ENCODE measurements at regions not wholly inside any gene's neighbourhood (a gene's known extent, or its start where the extent isn't known, plus 50 kb on each side); places are given as distances from the start of the nearest gene placed in this dataset.

DNA sequence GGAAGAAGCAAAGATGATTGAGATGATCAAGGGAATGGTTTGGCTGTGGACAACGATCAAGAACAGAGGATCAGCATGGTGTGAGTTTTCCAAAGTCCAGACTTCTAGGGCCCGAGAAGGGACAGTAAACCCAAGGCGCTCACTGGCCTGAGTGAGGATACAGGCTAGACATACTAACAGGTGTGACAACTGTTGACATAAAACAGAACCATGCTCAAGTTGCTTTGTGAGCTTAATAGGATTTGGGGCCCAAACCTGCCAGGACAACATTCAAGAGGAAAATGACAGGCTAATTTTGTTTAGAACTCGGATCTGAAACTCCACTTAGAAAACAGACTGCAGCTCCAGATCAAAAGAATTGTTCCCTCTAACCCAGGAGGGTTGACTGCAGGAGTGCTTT lies 68.1 kb upstream of the ACKR3 start:
- DNase-seq = no peak

DNA sequence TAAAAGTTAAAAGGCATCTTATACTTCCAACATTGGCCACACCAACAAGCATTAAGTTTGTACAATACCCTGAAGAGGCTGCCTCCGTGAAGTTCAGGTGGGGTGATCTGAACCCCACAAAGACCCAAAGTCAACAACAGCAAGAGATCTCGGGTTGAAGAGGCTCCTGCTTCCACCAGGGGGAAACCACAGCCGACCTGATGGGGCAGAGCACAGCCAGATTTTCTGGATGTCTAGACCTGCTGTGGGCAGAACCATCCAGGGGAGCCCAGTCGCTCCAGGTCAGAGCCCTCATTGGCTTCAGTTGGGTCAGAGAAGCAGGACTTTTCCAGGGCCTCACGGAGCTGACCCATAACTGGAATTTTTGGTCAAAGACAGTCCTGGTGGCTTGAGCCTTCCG lies 66.5 kb upstream of the ACKR3 start:
- no peak for DNase-seq

DNA sequence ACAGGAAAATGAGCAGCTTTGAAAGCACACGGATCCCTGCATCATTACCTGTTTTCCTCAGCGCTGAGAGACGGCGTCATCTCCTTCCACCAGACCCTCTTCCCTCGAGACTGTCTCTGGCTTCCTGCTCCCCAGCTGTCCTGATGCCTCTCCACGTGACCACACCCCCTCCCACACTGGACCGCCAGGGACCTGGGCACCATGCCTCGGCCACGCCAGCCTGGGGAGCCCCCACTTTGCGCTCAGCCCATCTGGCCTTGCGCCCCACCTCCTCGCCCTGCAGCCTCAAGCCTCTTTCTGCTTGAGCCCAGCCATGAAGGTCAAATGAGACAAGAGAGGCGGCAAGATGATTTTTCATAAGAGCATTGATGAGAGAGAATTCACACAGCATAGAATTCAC lies 66.0 kb upstream of the ACKR3 start:
- no peak for DNase-seq

DNA sequence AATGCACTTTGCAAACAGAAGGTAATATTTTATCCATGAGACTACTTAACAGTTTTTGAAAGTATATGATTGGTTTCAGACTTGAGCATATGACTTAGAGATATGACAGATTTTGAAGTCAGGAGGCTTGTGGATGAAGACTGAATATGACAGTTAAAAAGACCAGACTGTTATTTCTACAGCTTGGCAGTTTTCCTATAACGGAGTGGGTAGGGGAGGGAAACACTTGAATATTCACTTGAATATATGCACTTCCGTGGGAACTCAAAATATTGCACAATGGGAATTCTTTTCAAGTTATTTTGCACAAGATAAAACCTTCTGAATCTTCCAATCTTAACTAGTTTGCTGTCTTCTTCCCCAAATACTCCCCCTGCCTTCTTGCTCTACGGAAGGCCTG lies 64.6 kb upstream of the ACKR3 start:
- DNase-seq = no peak

DNA sequence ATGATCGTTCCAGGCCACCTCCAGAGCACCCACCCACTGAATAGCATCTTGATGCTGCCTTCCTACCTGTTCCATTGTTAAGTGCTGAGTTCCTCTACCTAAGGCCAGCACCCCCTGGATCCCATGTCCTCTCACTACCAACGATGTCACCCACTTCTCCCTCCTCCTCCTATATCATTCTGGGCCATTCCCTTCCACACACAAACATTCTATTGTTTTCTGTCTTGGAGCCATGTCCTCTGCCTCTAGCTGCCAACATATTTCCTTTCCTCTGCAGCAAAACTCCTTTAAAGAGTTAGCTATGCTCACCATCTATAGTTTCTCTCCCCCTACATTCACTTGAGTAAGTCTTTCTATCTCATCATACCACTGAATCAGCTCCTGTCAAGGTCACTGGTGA lies 64.0 kb upstream of the ACKR3 start:
- DNase-seq = no peak

DNA sequence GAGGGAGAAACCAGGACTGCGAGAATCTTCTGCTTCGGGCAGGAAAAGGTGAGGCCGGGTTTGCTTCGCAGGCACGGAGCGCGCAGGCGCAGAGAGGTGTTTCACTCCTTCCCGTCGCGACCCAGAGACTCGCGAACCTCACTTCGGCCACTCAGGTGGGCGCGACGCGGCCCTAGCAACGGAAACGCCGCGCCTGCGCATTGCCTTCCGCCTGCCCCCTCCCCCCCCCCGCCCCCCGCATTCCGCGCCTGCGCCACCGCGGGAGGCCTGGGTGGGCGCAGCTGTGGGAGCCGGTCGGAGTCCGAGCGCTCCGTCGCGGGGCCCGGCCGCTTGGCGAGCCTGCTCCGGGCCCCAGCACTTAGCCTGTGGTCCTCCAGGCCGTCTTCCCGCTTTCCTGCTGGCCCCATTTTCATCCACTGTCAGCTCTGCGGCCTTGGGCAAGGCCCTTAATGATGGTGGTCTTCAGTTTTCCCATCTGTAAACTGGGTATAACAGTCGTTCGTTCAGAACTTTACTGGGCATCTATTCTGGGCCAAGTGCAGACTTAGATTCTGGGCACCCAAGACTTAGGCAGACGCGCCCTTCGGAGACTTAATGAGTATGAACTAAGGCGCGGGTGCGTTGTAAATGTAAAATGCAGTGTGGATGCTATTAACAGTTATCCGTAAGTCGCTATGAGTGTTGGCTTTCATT lies 62.1 kb upstream of the ACKR3 start:
- peak; percentile 37 for DNase-seq

DNA sequence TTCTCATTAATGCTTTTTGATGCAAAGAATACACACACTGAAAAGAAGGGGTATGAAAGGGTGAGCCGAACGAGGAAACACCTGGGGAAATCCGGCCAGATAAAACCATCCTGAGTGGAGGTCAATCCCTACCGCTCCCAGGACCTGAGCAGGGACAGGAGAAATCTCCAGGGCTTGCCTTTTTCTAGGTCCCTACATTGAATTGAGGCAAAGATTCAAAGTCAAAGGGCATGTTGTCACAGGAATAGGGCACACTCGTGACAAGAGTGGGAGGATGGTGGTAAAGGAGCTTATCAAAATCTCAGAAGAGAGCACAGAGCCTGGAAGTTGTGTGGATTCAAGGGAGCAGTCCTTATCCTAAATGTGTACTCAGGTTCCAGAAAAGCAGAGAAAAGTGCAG lies 61.2 kb upstream of the ACKR3 start:
- no peak for DNase-seq

DNA sequence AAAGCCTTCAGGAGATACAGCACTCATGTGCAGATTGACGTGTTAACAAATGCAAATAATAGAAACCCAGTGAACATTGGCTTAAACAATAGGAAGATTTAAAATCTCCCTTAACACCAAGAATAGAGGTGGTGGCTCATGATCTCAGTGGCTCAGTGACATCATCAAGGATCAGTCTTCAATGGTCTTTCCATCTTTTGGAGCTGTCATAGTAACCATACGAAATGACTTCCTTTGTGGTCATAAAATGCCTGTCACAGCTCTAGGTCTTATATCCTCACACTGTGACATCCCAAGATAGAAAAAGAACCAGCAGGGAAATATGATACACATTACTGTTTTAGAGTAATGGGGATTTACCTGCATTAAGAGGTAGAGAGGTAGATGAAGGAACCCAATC lies 59.6 kb upstream of the ACKR3 start:
- no peak for DNase-seq

DNA sequence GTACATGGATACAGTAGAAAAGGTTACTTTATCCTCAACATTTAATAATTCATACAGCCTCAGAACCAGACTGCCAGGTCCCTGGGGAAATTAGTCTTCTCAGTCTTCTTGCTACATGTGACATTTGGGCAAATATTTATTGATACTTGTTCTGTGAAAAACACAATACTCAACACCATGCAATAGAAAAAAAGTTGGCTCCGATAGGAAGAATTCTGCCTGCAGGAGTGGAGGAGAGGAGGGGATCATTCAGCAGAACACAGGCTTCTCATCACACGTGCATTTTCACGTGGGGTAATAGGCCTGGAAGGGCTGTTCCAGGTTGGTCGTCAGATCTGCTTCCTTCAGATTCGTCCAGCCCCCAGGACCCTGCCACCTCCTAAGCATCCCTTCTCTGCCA lies 58.4 kb upstream of the ACKR3 start:
- DNase-seq = no peak

DNA sequence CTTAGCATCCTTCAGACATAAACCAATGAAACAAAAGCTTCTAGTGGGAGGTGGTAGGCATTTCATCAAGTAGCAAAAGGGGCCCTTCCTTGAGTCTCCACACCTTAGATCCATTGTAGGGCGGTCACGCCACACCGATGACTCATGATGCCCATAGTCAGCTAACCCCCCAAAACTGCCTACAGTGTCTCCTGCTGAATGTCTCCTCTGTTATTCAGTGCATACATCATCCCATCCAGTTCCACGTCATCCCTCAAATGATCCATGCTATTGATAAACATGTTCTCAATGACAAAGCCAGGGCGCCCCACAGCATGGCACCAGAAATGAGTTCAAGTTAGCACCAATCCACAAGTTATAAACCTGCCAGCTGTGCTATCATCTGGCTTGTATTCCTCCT lies 57.4 kb upstream of the ACKR3 start:
- DNase-seq = no peak

DNA sequence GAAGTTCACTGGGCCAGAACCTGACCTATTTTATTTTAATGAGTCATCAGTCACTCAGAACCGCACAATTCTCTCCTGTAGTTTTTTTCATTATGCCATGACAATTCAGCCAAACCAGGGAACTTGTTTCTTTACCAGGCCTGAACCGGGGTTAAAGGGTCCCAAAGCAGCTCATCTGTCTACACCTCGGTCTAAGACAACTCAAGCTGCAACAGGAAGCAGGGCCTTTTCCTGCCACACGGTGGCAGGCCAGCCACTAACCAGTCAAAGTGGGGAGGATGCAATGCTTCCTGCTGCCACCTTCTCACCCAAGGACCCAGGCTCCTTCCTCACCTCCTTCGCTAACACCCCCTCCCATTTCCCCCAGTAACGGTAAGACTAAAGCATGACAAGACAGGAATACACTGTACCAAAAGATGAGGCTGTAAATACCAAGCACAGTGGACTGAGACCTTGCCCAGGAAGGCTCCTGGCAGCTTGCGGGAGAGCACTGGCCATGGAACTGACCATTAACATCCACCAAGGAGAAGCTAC lies 56.7 kb upstream of the ACKR3 start:
- DNase-seq = peak; percentile 54

DNA sequence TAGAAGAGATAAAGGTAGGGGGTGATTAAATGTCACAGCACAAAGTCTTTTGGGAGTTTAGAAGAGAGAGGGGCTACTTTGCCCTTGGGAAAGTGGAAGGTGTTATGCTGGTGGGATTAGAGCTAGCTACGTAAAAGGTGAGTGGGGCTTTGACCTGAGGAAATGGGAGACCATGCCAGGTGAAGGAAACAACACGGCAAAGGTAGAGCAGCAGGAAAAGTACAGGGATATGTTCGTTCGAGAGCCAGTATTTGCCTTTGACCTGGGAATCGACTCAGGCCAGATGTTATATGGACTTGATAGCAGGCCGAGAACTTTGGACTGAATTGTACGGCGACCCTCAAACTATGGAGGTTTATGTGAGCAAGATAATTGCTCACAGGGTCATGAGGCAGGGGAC lies 55.7 kb upstream of the ACKR3 start:
- DNase-seq = no peak

DNA sequence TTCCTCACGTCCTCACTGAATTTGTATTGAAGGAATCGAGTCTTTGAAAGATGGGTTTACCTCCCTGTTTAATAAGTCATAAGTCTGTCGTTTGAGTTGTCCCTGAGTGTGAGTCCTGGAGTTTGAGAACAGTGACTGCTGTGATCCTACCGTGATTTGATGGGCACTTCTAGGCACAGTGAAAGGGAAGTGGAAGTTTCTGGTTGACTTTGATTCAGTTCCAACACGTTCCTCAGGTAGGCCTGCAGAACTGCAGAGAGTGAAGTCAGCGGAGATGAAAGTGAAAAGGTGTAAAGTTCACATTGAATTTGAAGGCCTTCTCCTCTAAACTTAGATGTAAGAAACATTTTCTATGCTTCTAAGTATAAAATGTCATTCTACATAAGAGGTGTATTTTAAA lies 52.9 kb upstream of the ACKR3 start:
- no peak for DNase-seq

DNA sequence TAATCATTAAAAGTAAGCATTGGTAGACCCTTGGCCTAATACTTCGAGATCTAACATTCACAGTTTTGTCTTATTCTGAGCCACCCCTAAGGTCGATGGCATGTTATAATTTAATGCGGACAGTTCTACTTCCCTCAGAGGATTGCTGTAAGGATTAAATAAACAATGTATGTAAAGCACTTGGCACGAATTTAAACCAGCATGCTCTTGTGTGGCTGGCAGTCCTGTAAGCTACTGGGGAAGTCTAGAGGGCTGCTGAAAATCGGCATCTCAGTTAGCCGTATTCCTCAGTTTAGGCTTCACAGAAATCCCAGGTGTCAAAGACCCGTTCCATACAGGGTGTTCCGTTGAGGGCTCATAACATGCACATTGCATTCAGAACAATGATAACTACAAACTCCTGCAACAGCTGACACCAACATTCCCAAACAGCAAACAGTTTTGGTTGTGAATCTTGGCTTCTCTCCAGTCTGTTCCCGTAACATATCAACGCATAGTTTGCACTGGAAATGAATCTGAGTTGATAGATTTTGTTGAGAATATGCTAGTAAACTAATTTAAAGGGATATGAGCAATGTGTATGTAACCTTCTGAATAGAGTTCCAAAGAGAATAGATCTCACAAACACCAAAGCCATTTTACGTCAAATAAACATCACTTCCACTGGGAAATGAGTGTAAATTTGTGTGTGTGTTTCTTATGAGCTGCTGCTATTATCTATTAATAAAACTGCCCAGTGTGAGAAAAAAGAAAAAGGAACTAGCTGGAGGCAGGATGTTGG lies 52.2 kb upstream of the ACKR3 start:
- DNase-seq = no peak

Data from activated CD4-positive, alpha-beta T cell treated with anti-CD3 and anti-CD28 coated beads for 1 hour (primary cell).